Breast epithelium (tissue), 4 donors: ENCODE measurements at regions not wholly inside any gene's neighbourhood (a gene's known extent, or its start where the extent isn't known, plus 50 kb on each side); places are given as distances from the start of the nearest gene placed in this dataset.

ENCODE experiments used
- DNase-seq, 2 donors: peaks; one replicate each; pipeline ENCODE4 v3.0.0-alpha.2; 2019; ENCODE audit warnings: low spot score in 2 of 2
- H3K27ac ChIP-seq, 2 donors: fragments of 200-600 bp; sonication (generic) in 1 of 2; one replicate each; pipeline ENCODE4 v1.5.1; 2016 to 2019; ENCODE audit warnings: mild to moderate bottlenecking in 1 of 2
- H3K27me3 ChIP-seq, 2 donors: fragments of 200-600 bp; sonication (generic) in 1 of 2; one replicate each; pipeline versions ENCODE4 v1.5.1 to v1.6.0; 2017 to 2019; ENCODE audit warnings: control low read depth in 1 of 2, mild to moderate bottlenecking in 1 of 2
- H3K36me3 ChIP-seq: fragments of 200-600 bp; one replicate; pipeline ENCODE4 v1.5.1; 2019
- H3K4me1 ChIP-seq, 2 donors: fragments of 200-600 bp; sonication (generic); one replicate each; pipeline ENCODE4 v1.5.1; 2016 to 2019; ENCODE audit warnings: control low read depth in 1 of 2
- H3K4me3 ChIP-seq, 3 donors: fragments of 200-600 bp; sonication (generic); 1 replicate in 2 of 3; 2 replicates in 1 of 3; pipeline ENCODE4 v1.5.1; 2016 to 2019; ENCODE audit warnings: mild to moderate bottlenecking in 3 of 3, moderate library complexity in 2 of 3
- H3K9me3 ChIP-seq, 2 donors: fragments of 200-600 bp; sonication (generic) in 1 of 2; one replicate each; pipeline ENCODE4 v1.5.1; 2016 to 2019; ENCODE audit warnings: control low read depth in 1 of 2
- CTCF ChIP-seq, 3 donors: fragments of 450-650 bp; IDR thresholded peaks; one replicate each; pipeline ENCODE4 v1.5.1; 2016 to 2017; ENCODE audit warnings: antibody characterized with exemption in 3 of 3, mild to moderate bottlenecking in 3 of 3, moderate library complexity in 3 of 3
- POLR2A ChIP-seq: fragments of 450-650 bp; IDR thresholded peaks from one replicate; pipeline ENCODE4 v1.6.1; 2016; ENCODE audit warnings: antibody characterized with exemption, mild to moderate bottlenecking, moderate library complexity
- POLR2AphosphoS5 ChIP-seq, 3 donors: sonication (generic); formaldehyde crosslinking; IDR thresholded peaks; one replicate each; pipeline ENCODE4 v1.6.1; 2017; ENCODE audit warnings: antibody characterized with exemption in 3 of 3
- intact Hi-C: fragments of 100-400 bp; cut with DNase I; formaldehyde crosslinking; loops from one replicate; pipeline ENCODE4 v1.15.1; 2023; ENCODE audit warnings: low total_unique reads

- TF ChIP-seq POLR2A (no peak), POLR2AphosphoS5 (IDR thresholded peaks at IDR 0.05) (no peak), CTCF (IDR thresholded peaks at IDR 0.05) (no peak)
- Histone ChIP-seq H3K27ac (no peak overlapping the region), H3K4me3 (no peak overlapping the region), H3K4me1 (no peaks in the 10 kb centered on the region), H3K27me3 (no peaks in the 10 kb centered on the region), H3K9me3 (peaks cover 5% of the 10 kb centered on the region in 2 donors), H3K36me3 (no peaks in the 10 kb centered on the region)
- intact Hi-C loops, result no loop called here
- DNase-seq, result no peak
These were observed 209.0 kb upstream of the SLC35B3 start for GRCh38 chr6:8644306-8644705.

- intact Hi-C loops, result no loop called here
- DNase-seq, result no peak
- Histone ChIP-seq H3K36me3 (no peaks in the 10 kb centered on the region), H3K4me3 (no peak overlapping the region), H3K27ac (no peak overlapping the region), H3K27me3 (no peaks in the 10 kb centered on the region), H3K9me3 (peaks cover 5% of the 10 kb centered on the region in 2 donors), H3K4me1 (no peaks in the 10 kb centered on the region)
- TF ChIP-seq POLR2A, result no peak
- no peak for TF ChIP-seq CTCF (IDR thresholded peaks at IDR 0.05)
These were observed 207.5 kb upstream of the SLC35B3 start for GRCh38 chr6:8642854-8643253.

DNA sequence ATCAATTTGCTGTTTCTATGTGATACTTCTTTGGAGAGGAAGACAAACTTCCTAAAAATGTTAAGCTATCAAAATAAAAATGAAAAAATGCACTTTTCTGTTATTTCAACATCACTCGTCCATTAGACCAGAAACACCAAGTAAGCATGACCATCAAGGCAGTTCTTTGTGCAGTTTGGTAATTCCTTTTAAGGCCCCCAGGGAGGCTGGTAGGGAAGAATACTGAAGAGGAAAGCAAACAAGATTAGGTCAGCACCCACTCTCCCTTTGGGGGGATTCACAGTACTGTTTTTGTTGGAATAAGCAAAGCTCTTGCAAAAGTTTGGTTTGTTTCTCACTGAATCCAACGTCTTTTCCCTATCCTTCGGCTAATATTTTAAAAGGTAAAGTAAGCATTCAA, 206.8 kb upstream of the SLC35B3 start:
- H3K4me3 ChIP-seq, result no peak overlapping the region
- no peak for DNase-seq
- intact Hi-C loops, result no loop called here
- H3K27ac ChIP-seq, result no peak overlapping the region
- peaks cover 5% of the 10 kb centered on the region in 2 donors for H3K9me3 ChIP-seq
- TF ChIP-seq POLR2AphosphoS5 (IDR thresholded peaks at IDR 0.05) (no peak), CTCF (IDR thresholded peaks at IDR 0.05) (no peak), POLR2A (no peak)
- no peaks in the 10 kb centered on the region for H3K36me3 ChIP-seq
- H3K4me1 ChIP-seq, result no peaks in the 10 kb centered on the region
- no peaks in the 10 kb centered on the region for H3K27me3 ChIP-seq

DNA sequence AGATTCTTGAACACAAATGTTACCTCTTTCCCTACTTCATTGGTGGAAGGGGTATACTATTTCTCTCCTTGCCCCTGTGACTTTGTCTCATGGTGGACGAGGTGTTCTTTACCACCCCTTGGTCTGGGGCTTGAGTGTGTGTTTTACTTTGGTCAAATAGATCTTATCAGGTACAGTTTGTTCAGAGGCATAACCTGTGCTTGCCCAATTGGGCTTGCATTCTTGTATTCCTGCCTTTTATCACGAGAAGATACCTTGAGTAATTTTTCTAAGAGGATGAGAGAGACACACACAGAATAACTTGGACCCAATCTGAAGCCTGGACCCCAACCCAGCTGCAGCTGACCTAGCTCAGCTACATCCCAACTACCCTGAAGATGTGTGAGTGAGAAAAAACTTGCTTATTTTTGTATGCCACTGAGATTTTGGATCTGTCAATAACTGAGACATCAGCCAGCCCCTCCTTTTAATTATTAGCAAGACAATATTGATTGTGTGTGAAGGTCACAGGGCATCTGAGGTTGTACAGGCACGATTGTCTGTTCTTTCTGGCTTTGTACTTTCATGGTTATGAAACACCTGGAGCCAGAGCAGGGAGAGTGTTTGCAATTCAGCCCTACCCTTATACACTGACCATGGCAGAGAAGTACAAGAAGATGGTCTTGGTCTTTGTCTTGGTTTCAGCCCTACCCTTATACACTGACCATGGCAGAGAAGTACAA, 204.7 kb upstream of the SLC35B3 start:
- H3K9me3 ChIP-seq, result peaks cover 5% of the 10 kb centered on the region in 2 donors
- no peaks in the 10 kb centered on the region for H3K27me3 ChIP-seq
- no peak overlapping the region for H3K4me3 ChIP-seq
- intact Hi-C loops, result no loop called here
- TF ChIP-seq POLR2AphosphoS5 (IDR thresholded peaks at IDR 0.05), result no peak
- TF ChIP-seq CTCF (IDR thresholded peaks at IDR 0.05), result no peak
- TF ChIP-seq POLR2A, result no peak
- no peak overlapping the region for H3K27ac ChIP-seq
- H3K36me3 ChIP-seq, result no peaks in the 10 kb centered on the region
- DNase-seq, result no peak
- no peaks in the 10 kb centered on the region for H3K4me1 ChIP-seq

DNA sequence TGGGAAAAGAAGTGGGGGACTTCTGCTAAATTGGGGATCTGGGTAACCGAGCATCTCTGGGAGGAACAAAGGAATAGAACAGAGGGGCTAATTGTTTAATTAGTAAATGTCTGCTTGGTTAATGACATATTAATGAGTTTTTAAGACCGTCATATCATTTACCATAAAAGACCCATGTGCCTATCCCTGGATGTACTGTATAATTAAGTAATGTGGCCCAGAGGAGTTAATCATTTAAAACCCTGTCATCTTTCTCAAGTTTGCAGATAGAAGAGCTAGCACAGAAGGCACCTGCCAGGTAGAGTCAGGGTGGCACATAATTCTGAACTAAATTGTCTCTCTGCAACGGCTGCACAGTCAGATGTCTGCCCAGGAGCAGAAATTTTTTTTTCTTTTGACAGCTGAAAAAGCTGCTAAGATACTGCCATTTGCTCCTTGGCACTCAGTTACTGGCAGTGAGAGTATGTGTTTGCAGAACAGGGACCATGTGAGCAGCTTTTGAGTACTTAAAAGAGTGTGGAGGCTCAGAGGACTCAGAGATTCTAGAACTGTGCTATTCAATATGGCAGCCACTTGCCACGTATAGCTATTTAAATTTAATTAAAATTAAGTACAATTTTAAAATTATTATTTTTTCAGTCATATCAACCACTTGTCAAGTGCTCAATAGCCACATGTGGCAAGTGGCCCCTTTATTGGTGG, 202.7 kb upstream of the SLC35B3 start:
- no peaks in the 10 kb centered on the region for H3K9me3 ChIP-seq
- no peak for TF ChIP-seq CTCF (IDR thresholded peaks at IDR 0.05)
- TF ChIP-seq POLR2A, result no peak
- TF ChIP-seq POLR2AphosphoS5 (IDR thresholded peaks at IDR 0.05), result no peak
- H3K27ac ChIP-seq, result no peak overlapping the region
- H3K4me3 ChIP-seq, result no peak overlapping the region
- intact Hi-C loops, result no loop called here
- no peaks in the 10 kb centered on the region for H3K4me1 ChIP-seq
- H3K36me3 ChIP-seq, result no peaks in the 10 kb centered on the region
- DNase-seq, result no peak
- H3K27me3 ChIP-seq, result no peaks in the 10 kb centered on the region
